H9 (cell line): ENCODE measurements at regions not wholly inside any gene's neighbourhood (a gene's known extent, or its start where the extent isn't known, plus 50 kb on each side); places are given as distances from the start of the nearest gene placed in this dataset.

Experiments
- DNase-seq: peaks from one replicate; pipeline ENCODE4 v3.0.0-alpha.2; 2017
- H2AFZ ChIP-seq: one replicate; pipeline ENCODE4 v1.6.1; 2013; ENCODE audit warnings: mild to moderate bottlenecking, low read length, control low read depth, moderate library complexity
- H2AK5ac ChIP-seq: 2 replicates; pipeline ENCODE4 v1.6.1; 2013; ENCODE audit warnings: low read length, control low read depth, mixed read lengths; ENCODE audit not compliant: insufficient read length
- H2BK120ac ChIP-seq: one replicate; pipeline ENCODE4 v1.6.1; 2013; ENCODE audit warnings: low read depth, mild to moderate bottlenecking, low read length, control low read depth, inconsistent platforms; ENCODE audit not compliant: poor library complexity, severe bottlenecking
- H2BK12ac ChIP-seq: 2 replicates; pipeline ENCODE4 v1.6.1; 2013; ENCODE audit warnings: low read length, control low read depth, mixed read lengths, low read depth; ENCODE audit not compliant: insufficient read length
- H2BK15ac ChIP-seq: 2 replicates; pipeline ENCODE4 v1.6.1; 2013; ENCODE audit warnings: low read depth, low read length, control low read depth
- H2BK20ac ChIP-seq: one replicate; pipeline ENCODE4 v1.6.1; 2013; ENCODE audit warnings: low read depth, mild to moderate bottlenecking, low read length, control low read depth, inconsistent platforms; ENCODE audit not compliant: poor library complexity, severe bottlenecking
- H2BK5ac ChIP-seq: 2 replicates; pipeline ENCODE4 v1.6.1; 2013; ENCODE audit warnings: low read length, control low read depth, mixed read lengths; ENCODE audit not compliant: insufficient read length
- H3K14ac ChIP-seq: 2 replicates; pipeline ENCODE4 v1.6.1; 2013; ENCODE audit warnings: low read length, control low read depth; ENCODE audit not compliant: insufficient read depth
- H3K18ac ChIP-seq: 2 replicates; pipeline ENCODE4 v1.6.1; 2013; ENCODE audit warnings: low read depth, mild to moderate bottlenecking, mixed read lengths, low read length, control low read depth; ENCODE audit not compliant: insufficient read length
- H3K23ac ChIP-seq: 2 replicates; pipeline ENCODE4 v1.6.1; 2013; ENCODE audit warnings: low read length, control low read depth, mixed read lengths, low read depth; ENCODE audit not compliant: insufficient read length
- H3K23me2 ChIP-seq: 2 replicates; pipeline ENCODE4 v1.6.1; 2013; ENCODE audit warnings: low read depth, mild to moderate bottlenecking, mixed read lengths, low read length, control low read depth; ENCODE audit not compliant: insufficient read length, poor library complexity, severe bottlenecking
- H3K27ac ChIP-seq: 2 replicates; pipeline ENCODE4 v1.5.1; 2013; ENCODE audit warnings: low read length, control low read depth, mixed read lengths, low read depth; ENCODE audit not compliant: insufficient read length
- H3K27me3 ChIP-seq: 2 replicates; pipeline ENCODE4 v1.6.1; 2013; ENCODE audit warnings: low read length, control low read depth, inconsistent platforms; ENCODE audit not compliant: insufficient read depth
- H3K4ac ChIP-seq: 2 replicates; pipeline ENCODE4 v1.6.1; 2013; ENCODE audit warnings: low read depth, mild to moderate bottlenecking, control low read depth, inconsistent platforms, low read length, moderate library complexity
- H3K4me1 ChIP-seq: 2 replicates; pipeline ENCODE4 v1.6.1; 2013; ENCODE audit warnings: low read length, control low read depth, inconsistent platforms; ENCODE audit not compliant: insufficient read depth
- H3K4me2 ChIP-seq: 2 replicates; pipeline ENCODE4 v1.6.1; 2013; ENCODE audit warnings: low read length, control low read depth, mixed read lengths; ENCODE audit not compliant: insufficient read length, insufficient read depth
- H3K56ac ChIP-seq: 2 replicates; pipeline ENCODE4 v1.6.1; 2013; ENCODE audit warnings: low read depth, mild to moderate bottlenecking, mixed read lengths, low read length, control low read depth; ENCODE audit not compliant: insufficient read length
- H3K79me1 ChIP-seq: 2 replicates; pipeline ENCODE4 v1.6.1; 2013; ENCODE audit warnings: low read depth, mild to moderate bottlenecking, moderate library complexity, low read length, control low read depth, inconsistent platforms; ENCODE audit not compliant: insufficient read depth, poor library complexity, severe bottlenecking
- H3K79me2 ChIP-seq: 2 replicates; pipeline ENCODE4 v1.6.1; 2013; ENCODE audit warnings: low read length, control low read depth, inconsistent platforms; ENCODE audit not compliant: insufficient read depth
- H3K9ac ChIP-seq: 2 replicates; pipeline ENCODE4 v1.6.1; 2013; ENCODE audit warnings: low read length, control low read depth, mixed read lengths; ENCODE audit not compliant: insufficient read length; ENCODE audit errors: extremely low read depth
- H3K9me3 ChIP-seq: one replicate; pipeline ENCODE4 v1.6.1; 2013; ENCODE audit warnings: low read depth, low read length, inconsistent platforms; ENCODE audit not compliant: control insufficient read depth
- H3T11ph ChIP-seq: one replicate; pipeline ENCODE4 v1.6.1; 2013; ENCODE audit warnings: mild to moderate bottlenecking, low read length, control low read depth, inconsistent platforms
- H4K20me1 ChIP-seq: one replicate; pipeline ENCODE4 v1.6.1; 2013; ENCODE audit not compliant: control insufficient read depth, insufficient read length, insufficient read depth
- H4K5ac ChIP-seq: 2 replicates; pipeline ENCODE4 v1.6.1; 2013; ENCODE audit warnings: low read depth, mild to moderate bottlenecking, mixed read lengths, low read length, control low read depth; ENCODE audit not compliant: insufficient read length
- H4K8ac ChIP-seq: replicated peaks from 2 replicates; pipeline ENCODE4 v1.6.1; 2013; ENCODE audit warnings: low read length, control low read depth, mixed read lengths, low read depth; ENCODE audit not compliant: insufficient read length
- H4K91ac ChIP-seq: 2 replicates; pipeline ENCODE4 v1.6.1; 2013; ENCODE audit warnings: low read depth, mild to moderate bottlenecking, moderate library complexity, mixed read lengths, low read length, control low read depth; ENCODE audit not compliant: insufficient read length
- H3K27ac Mint-ChIP-seq, 3 experiments: 2 replicates in 2 of 3; 3 replicates in 1 of 3; pipeline ENCODE4 v1.8.0; 2020 to 2021; ENCODE audit warnings: mixed read lengths in 3 of 3, mild to moderate bottlenecking in 1 of 3, moderate library complexity in 1 of 3
- H3K27me3 Mint-ChIP-seq: 2 replicates; pipeline ENCODE4 v1.8.0; 2021; ENCODE audit warnings: low read depth, mild to moderate bottlenecking, moderate library complexity, mixed read lengths
- H3K36me3 Mint-ChIP-seq, 3 experiments: 2 replicates in 2 of 3; 3 replicates in 1 of 3; pipeline ENCODE4 v1.8.0; 2020 to 2021; ENCODE audit warnings: low read depth in 3 of 3, mixed read lengths in 3 of 3; ENCODE audit not compliant: insufficient read depth in 1 of 3
- H3K4me1 Mint-ChIP-seq, 2 experiments: 2 replicates each; pipeline ENCODE4 v1.8.0; 2020; ENCODE audit warnings: mixed read lengths in 2 of 2
- H3K4me3 Mint-ChIP-seq, 2 experiments: 2 replicates in 1 of 2; 3 replicates in 1 of 2; pipeline ENCODE4 v1.8.0; 2020 to 2021; ENCODE audit warnings: mild to moderate bottlenecking in 2 of 2, mixed read lengths in 2 of 2, moderate library complexity in 1 of 2
- H3K9me3 Mint-ChIP-seq, 2 experiments: 2 replicates in 1 of 2; 3 replicates in 1 of 2; pipeline ENCODE4 v1.8.0; 2020; ENCODE audit warnings: mild to moderate bottlenecking in 2 of 2, mixed read lengths in 2 of 2, moderate library complexity in 1 of 2
- CTCF ChIP-seq: fragments of 200-600 bp; sonication (generic); conservative IDR thresholded peaks from 3 replicates; pipeline ENCODE4 v1.8.0; 2021; ENCODE audit warnings: antibody characterized with exemption, mild to moderate bottlenecking
- WGBS: extraction: QIAGEN DNeasy Blood & Tissue Kit; methylation state at CpG from one replicate; pipeline ENCODE4 v1.1.7; 2013; ENCODE audit warnings: missing lambda C conversion rate, low lambda C conversion rate, mixed read lengths; ENCODE audit not compliant: insufficient read length; ENCODE audit errors: extremely low coverage; 5-methylcytosine and 5-hydroxymethylcytosine counted together

- Histone ChIP-seq H3K9ac (no peak overlapping the region), H2BK120ac (no peak overlapping the region), H3K27ac (no peak overlapping the region), H3K4me2 (no peak overlapping the region), H4K8ac (no peak overlapping the region), H2BK20ac (no peak overlapping the region), H3K14ac (no peak overlapping the region), H3K4ac (no peak overlapping the region), H2BK15ac (no peak overlapping the region), H3T11ph (no peak overlapping the region), H2AK5ac (no peak overlapping the region), H2AFZ (no peak overlapping the region), H4K20me1 (no peaks in the 10 kb centered on the region), H3K79me2 (no peaks in the 10 kb centered on the region), H3K9me3 (no peaks in the 10 kb centered on the region), H4K91ac (no peak overlapping the region), H3K56ac (no peak overlapping the region), H3K4me1 (no peaks in the 10 kb centered on the region), H3K27me3 (no peaks in the 10 kb centered on the region), H2BK5ac (no peak overlapping the region), H3K79me1 (no peaks in the 10 kb centered on the region), H3K23me2 (no peaks in the 10 kb centered on the region), H2BK12ac (no peak overlapping the region), H3K23ac (no peak overlapping the region), H3K18ac (no peak overlapping the region), H4K5ac (no peak overlapping the region)
- no CpG with 5 or more reads among the region's 5 CpGs for WGBS
- Mint-ChIP-seq H3K27ac (no peak overlapping the region), H3K4me1 (no peaks in the 10 kb centered on the region), H3K9me3 (no peaks in the 10 kb centered on the region), H3K4me3 (no peak overlapping the region), H3K36me3 (peaks cover 0 to 2% (median 0%) of the 10 kb centered on the region in 3 experiments; a peak in 2 of 7 replicates), H3K27me3 (peaks cover 7% of the 10 kb centered on the region)
- no peak for TF ChIP-seq CTCF
- peak; percentile 3 for DNase-seq
These were observed 149.3 kb upstream of the ETV3 start for GRCh38 chr1:157287462-157287861.
